ENCODE measurements at regions not wholly inside any gene's neighbourhood (a gene's known extent, or its start where the extent isn't known, plus 50 kb on each side); places are given as distances from the start of the nearest gene placed in this dataset.
"Not testable (repeated sequence)": the region's sequence is repeated elsewhere in the genome, so short reads cannot be mapped to it uniquely, and the experiment has no call there.

- DNase-seq, result no peak
Observed at GRCh38 chr2:52502476-52502860, 1265.1 kb upstream of the CHAC2 start.

GRCh38 chr2:52501715-52502475 lies 1265.7 kb upstream of the CHAC2 start:
- no peak for DNase-seq

GRCh38 chr2:52500561-52500960 lies 1267.0 kb upstream of the CHAC2 start:
- no peak for DNase-seq

- DNase-seq, result no peak
Observed at GRCh38 chr2:52498077-52498750, 1269.4 kb upstream of the CHAC2 start.

GRCh38 chr2:52495816-52496215 lies 1271.8 kb upstream of the CHAC2 start:
- DNase-seq, result no peak

GRCh38 chr2:52477166-52477565 lies 1290.4 kb upstream of the CHAC2 start:
- no peak for DNase-seq

- no peak for DNase-seq
Observed at GRCh38 chr2:52475590-52475989, 1292.0 kb upstream of the CHAC2 start.

GRCh38 chr2:52474091-52474490 lies 1293.5 kb upstream of the CHAC2 start:
- DNase-seq, result no peak

GRCh38 chr2:52473526-52473925 lies 1294.1 kb upstream of the CHAC2 start:
- no peak for DNase-seq

- not testable (repeated sequence) for DNase-seq
Observed at GRCh38 chr2:52470457-52470856, 1297.1 kb upstream of the CHAC2 start.

- no peak for DNase-seq
Observed at GRCh38 chr2:52467189-52467588, 1300.4 kb upstream of the CHAC2 start.

GRCh38 chr2:52465287-52465686 lies 1302.3 kb upstream of the CHAC2 start:
- DNase-seq, result no peak

- DNase-seq, result no peak
Observed at GRCh38 chr2:52463457-52463856, 1304.1 kb upstream of the CHAC2 start.

GRCh38 chr2:52456561-52457377 lies 1310.8 kb upstream of the CHAC2 start:
- no peak for DNase-seq

- no peak for DNase-seq
Observed at GRCh38 chr2:52454962-52455361, 1312.6 kb upstream of the CHAC2 start.

- no peak for DNase-seq
Observed at GRCh38 chr2:52452201-52452600, 1315.4 kb upstream of the CHAC2 start.

- DNase-seq, result no peak
Observed at GRCh38 chr2:52445686-52446085, 1321.9 kb upstream of the CHAC2 start.

GRCh38 chr2:52431352-52431760 lies 1336.2 kb upstream of the CHAC2 start:
- no peak for DNase-seq

GRCh38 chr2:52429740-52430139 lies 1337.9 kb upstream of the CHAC2 start:
- DNase-seq, result no peak

GRCh38 chr2:52429171-52429570 lies 1338.4 kb upstream of the CHAC2 start:
- no peak for DNase-seq

- DNase-seq, result no peak
Observed at GRCh38 chr2:52428224-52428623, 1339.4 kb upstream of the CHAC2 start.

GRCh38 chr2:52423655-52424054 lies 1343.9 kb upstream of the CHAC2 start:
- DNase-seq, result no peak

- no peak for DNase-seq
Observed at GRCh38 chr2:52423111-52423510, 1344.5 kb upstream of the CHAC2 start.

GRCh38 chr2:52416340-52416739 lies 1351.3 kb upstream of the CHAC2 start:
- no peak for DNase-seq

All from activated CD4-positive, alpha-beta T cell treated with anti-CD3 and anti-CD28 coated beads for 48 hours (primary cell).